ENCODE measurements at regions not wholly inside any gene's neighbourhood (a gene's known extent, or its start where the extent isn't known, plus 50 kb on each side); places are given as distances from the start of the nearest gene placed in this dataset.

DNA sequence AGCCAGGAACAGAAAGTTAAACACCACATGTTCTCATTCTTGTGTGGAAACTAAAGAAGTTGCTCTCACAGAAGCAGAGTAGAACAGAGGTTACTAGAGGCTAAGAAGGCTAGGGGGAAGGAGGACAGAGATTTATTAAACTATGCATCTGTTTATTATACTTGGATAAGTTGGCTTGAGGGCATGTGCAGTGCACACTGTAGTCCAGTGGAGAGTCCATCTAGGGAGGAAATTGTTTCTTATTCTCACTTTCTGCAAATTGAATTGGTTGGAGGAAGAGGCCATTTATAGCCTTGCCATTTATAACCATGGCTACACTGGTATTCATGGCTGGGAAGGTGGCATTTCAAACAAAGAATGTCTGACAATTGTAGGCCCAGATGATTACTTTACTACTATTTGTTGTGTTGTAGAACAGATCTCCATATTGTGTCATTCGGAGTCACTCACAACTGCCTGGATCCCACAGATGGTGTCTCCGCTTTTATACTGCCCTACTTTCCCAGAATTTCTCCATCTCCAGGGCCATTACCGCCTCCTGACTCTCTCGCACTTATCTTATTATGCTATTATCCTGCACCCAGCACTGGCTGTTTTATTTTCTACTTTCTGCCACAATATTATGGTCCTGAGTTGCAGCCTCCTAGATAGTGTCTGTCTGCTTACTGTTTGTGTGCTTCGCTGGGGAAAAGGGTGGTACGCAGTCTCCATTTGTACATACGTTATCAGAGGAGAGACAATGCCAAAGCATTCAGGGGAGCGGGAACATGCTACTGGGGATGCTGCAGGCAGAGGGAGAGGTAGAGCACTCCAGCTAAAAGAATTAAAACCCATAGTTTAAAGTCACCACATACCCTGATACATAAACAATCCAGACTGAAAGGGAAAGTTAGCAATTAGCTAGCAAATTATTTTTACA lies 169.3 kb upstream of the BLID start:
- H3K27me3 Mint-ChIP-seq, result no peaks in the 10 kb centered on the region

DNA sequence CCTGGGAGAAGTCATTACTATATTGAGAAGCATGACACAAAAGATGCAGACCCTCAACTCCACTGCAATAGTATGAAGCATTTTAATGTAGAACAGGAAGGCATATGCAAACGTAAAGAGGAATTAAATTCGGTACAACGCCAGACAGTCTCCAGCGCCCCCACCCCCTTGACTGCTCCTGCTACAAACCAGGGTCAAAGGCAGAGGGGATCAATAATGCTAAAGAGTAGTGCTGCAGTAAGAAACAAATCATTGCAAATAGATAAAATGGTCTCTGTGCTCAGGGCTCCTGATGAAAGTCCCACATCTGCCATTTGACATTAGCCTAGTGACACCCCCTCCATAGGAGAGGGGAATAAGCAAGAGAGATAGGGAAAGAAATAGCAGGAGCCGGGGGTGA lies 164.9 kb upstream of the BLID start:
- Mint-ChIP-seq H3K36me3 (ENCODE audit: low read depth) (no peaks in the 10 kb centered on the region), H3K4me3 (no peak overlapping the region), H3K9me3 (no peaks in the 10 kb centered on the region), H3K27ac (no peak overlapping the region), H3K27me3 (no peaks in the 10 kb centered on the region), H3K4me1 (no peaks in the 10 kb centered on the region)
- no peak for DNase-seq
- POLR2A ChIA-PET, result no interaction called here
- CTCF ChIA-PET, result no interaction called here

More for the DNA sequence above, 169.3 kb upstream of the BLID start:
- CTCF ChIA-PET, result no interaction called here
- no peak for DNase-seq
- H3K4me1 Mint-ChIP-seq, result no peaks in the 10 kb centered on the region
- POLR2A ChIA-PET, result no interaction called here
- no peaks in the 10 kb centered on the region for H3K9me3 Mint-ChIP-seq
- no peak overlapping the region for H3K27ac Mint-ChIP-seq
- H3K36me3 Mint-ChIP-seq (ENCODE audit: low read depth), result no peaks in the 10 kb centered on the region
- H3K4me3 Mint-ChIP-seq, result no peak overlapping the region

DNA sequence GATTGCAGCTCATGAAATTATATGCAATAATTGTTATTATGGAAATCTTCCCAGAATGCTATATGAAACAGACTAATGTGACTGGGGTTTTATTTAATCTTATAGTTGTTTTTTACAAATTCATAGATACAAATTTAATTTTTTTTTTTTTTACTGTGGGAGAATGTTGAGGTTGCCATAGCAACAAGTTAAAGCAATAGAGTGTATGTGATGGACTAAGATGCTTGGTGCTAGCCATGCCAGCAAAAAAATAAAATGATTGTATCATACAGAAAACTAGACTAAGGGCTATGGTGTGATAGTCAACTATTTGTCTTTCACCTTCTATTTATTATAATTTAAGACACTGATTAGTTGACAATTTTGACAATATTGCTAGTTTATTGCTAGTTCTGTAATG lies 163.2 kb upstream of the BLID start:
- POLR2A ChIA-PET, result no interaction called here
- CTCF ChIA-PET, result no interaction called here
- H3K27ac Mint-ChIP-seq, result no peak overlapping the region
- no peaks in the 10 kb centered on the region for H3K27me3 Mint-ChIP-seq
- no peak for DNase-seq
- H3K4me3 Mint-ChIP-seq, result no peak overlapping the region
- H3K9me3 Mint-ChIP-seq, result no peaks in the 10 kb centered on the region
- H3K4me1 Mint-ChIP-seq, result no peaks in the 10 kb centered on the region
- no peaks in the 10 kb centered on the region for H3K36me3 Mint-ChIP-seq (ENCODE audit: low read depth)

DNA sequence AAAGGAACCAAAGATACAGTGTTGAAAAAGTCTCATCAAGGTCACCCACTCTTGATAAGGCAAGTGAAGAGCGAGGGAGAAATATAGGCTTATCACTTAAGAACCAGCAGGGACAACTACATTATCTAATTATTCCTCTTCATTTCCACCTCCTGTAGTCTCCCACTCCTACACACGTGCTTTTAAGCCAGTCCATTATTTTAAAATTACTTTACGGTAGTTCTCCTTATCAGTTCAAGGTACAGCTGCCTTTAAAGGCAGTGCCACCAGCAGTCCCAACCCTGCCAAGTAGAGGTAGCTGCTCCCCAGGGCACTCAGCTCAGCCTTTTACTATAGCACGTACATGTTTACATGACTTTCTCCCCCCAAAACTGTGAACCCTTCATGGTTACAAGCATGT lies 161.5 kb upstream of the BLID start:
- ChIA-PET CTCF (no interaction called here), POLR2A (no interaction called here)
- no peak overlapping the region for H3K27ac Mint-ChIP-seq
- no peak for DNase-seq
- H3K27me3 Mint-ChIP-seq, result no peaks in the 10 kb centered on the region
- H3K36me3 Mint-ChIP-seq (ENCODE audit: low read depth), result no peaks in the 10 kb centered on the region
- H3K4me3 Mint-ChIP-seq, result no peak overlapping the region
- H3K4me1 Mint-ChIP-seq, result no peaks in the 10 kb centered on the region
- H3K9me3 Mint-ChIP-seq, result no peaks in the 10 kb centered on the region

DNA sequence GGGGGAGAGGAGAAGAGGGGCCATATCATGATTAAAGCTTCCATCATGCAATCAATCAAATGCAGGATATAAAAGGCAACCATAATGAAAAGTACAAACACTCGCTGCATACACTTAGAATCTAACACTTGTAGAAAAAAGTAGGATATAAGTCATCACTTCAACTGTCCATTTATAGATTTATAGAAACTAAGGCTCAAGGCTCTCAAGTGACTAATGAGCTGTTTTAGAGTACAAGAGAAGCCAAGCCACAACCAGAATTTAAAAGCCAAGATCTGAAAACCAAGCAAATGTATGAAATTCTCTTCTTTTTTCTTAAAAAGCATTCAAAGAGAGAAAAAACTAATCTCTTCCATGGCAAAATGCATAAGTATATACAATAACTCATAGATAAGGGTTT lies 160.2 kb upstream of the BLID start:
- Mint-ChIP-seq H3K36me3 (ENCODE audit: low read depth) (no peaks in the 10 kb centered on the region), H3K27me3 (no peaks in the 10 kb centered on the region), H3K4me3 (no peak overlapping the region), H3K9me3 (no peaks in the 10 kb centered on the region), H3K27ac (no peak overlapping the region), H3K4me1 (no peaks in the 10 kb centered on the region)
- no peak for DNase-seq
- ChIA-PET CTCF (no interaction called here), POLR2A (no interaction called here)

DNA sequence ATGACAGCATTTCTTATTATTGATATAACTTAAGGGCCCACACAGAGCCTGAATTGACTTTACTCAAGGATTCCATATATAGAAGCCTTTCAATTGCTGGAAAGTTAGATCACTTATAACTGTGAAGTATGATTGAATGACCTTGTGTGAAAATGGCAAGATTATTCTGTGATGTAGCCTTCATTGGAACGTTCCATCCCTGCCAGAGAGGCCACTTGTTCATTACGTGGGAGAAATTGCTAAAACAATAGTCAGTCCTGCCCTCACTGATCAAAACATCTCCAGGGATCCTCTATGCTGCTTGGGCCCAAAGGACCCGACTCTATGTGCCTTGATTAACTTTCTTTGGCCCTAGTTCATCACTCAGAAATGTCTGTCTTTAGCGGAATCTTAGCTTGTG lies 159.5 kb upstream of the BLID start:
- Mint-ChIP-seq H3K36me3 (ENCODE audit: low read depth) (no peaks in the 10 kb centered on the region), H3K4me1 (no peaks in the 10 kb centered on the region), H3K27me3 (no peaks in the 10 kb centered on the region), H3K4me3 (no peak overlapping the region), H3K27ac (no peak overlapping the region), H3K9me3 (no peaks in the 10 kb centered on the region)
- ChIA-PET CTCF (no interaction called here), POLR2A (no interaction called here)
- no peak for DNase-seq

DNA sequence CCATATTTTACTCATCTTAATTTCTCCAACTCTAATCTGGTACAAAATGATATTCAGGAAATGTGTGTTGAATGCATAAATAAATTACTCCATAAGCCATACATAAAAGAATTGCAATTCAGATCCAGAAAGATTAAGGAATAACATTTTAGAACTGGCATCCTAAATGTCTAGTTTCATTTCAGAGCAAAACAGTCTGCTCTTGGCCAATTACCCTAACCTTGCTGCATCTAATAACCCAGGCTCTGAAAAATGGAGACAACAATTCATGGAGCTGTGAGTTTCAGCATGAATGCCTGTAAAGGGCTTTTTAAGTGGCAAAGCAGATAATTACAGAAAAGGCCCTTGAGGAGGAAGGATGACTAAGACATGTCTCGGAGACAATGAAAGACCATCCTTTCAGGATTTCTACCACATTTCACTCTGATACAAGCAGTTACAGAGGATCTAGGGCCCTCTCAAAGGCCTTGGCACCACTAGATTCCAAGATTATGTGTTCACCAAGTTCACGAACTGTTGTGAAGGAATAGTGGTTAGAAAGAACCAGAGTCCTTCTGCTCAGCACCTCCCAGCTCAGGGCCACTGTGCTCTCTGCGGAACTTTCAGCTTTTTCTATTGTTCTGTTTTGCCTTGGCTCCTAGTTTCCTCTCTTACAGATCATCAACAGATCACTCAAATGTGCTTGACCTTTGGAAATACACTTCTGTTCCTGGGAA lies 157.6 kb upstream of the BLID start:
- Mint-ChIP-seq H3K4me3 (no peak overlapping the region), H3K4me1 (no peaks in the 10 kb centered on the region), H3K27me3 (no peaks in the 10 kb centered on the region), H3K36me3 (ENCODE audit: low read depth) (no peaks in the 10 kb centered on the region), H3K27ac (no peak overlapping the region), H3K9me3 (no peaks in the 10 kb centered on the region)
- CTCF ChIA-PET, result no interaction called here
- POLR2A ChIA-PET, result no interaction called here
- no peak for DNase-seq

DNA sequence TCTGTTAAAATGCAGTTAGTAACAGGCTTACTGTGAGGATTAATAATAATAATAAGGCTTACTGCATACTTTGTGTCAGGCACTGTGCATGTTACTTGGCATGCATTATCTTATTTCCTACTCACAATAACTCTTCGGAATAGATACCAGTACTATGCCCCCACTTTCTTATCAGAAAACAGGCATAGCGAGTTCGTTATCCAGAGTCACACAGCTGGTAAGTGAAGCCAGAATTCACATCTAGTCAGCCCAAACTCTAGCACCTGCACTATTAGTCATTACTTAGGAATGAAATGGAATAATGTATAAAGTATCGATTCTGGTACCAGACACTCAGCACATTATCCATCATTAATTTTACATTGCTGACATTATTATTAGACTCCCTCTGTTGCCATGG lies 155.7 kb upstream of the BLID start:
- no peak for DNase-seq
- Mint-ChIP-seq H3K9me3 (no peaks in the 10 kb centered on the region), H3K4me3 (no peak overlapping the region), H3K36me3 (ENCODE audit: low read depth) (no peaks in the 10 kb centered on the region), H3K27ac (no peak overlapping the region), H3K4me1 (no peaks in the 10 kb centered on the region), H3K27me3 (no peaks in the 10 kb centered on the region)
- CTCF ChIA-PET, result no interaction called here
- POLR2A ChIA-PET, result no interaction called here

DNA sequence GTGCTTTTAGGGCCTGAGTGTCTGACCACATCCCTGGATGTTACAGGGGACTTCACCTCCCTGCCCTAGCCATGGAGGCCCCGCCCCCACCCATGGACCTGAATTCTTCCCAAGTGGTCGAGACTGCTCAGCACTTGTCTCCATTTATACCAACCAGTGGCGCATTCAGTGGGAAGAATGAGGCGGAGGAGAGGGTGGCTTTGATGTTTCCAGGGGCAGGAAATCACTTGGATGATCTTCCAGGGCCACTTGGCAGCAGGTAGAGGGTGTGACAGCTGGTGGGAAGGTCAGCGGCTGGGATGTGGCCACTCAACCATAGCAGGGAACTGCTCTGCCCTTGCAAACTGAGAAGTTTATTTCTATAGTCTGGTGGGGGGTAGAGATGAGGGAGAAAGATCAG lies 155.1 kb upstream of the BLID start:
- DNase-seq, result no peak
- Mint-ChIP-seq H3K4me3 (no peak overlapping the region), H3K4me1 (no peaks in the 10 kb centered on the region), H3K27ac (no peak overlapping the region), H3K9me3 (no peaks in the 10 kb centered on the region), H3K36me3 (ENCODE audit: low read depth) (no peaks in the 10 kb centered on the region), H3K27me3 (no peaks in the 10 kb centered on the region)
- ChIA-PET CTCF (no interaction called here), POLR2A (no interaction called here)

DNA sequence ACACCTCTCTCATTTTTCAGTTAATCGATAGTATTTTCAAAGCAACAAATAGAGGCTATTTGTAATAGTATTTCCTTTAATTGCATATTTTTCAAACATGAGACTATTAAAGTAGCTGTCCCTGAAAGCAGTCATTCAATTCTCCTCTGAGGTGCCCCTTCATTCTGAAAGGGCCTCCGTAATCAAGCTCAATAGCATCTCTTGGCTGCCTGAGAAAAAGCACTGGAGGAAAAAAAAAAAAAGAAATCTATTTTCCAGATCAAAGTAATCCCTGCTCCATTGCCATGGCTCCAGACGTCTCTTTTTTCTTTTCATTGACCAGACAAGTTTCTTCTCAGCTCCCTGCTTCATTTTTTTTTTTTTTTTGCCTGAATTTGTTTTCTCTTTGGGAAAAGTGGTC lies 154.5 kb upstream of the BLID start:
- Mint-ChIP-seq H3K4me3 (no peak overlapping the region), H3K27me3 (no peaks in the 10 kb centered on the region), H3K36me3 (ENCODE audit: low read depth) (no peaks in the 10 kb centered on the region), H3K4me1 (no peaks in the 10 kb centered on the region), H3K9me3 (no peaks in the 10 kb centered on the region), H3K27ac (no peak overlapping the region)
- POLR2A ChIA-PET, result no interaction called here
- CTCF ChIA-PET, result no interaction called here
- no peak for DNase-seq

DNA sequence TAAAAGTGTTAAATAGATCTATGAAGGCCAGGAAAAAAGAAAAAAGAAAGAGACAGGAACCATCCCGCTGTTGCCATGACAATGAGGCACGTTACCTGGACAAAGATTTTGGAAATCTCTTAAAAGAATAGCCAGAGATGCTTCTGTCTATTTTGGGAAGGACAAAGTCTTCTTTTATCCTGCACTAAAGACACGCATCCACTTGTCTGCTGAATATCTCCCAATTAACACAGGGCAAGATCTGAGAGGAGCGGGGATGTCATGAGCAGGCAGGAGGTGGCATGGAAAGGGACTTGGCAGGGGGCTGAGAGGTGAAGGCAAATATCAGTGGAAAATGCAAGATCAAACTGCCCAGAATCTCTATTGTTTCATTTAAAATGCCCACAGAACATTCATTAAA lies 153.8 kb upstream of the BLID start:
- Mint-ChIP-seq H3K4me3 (no peak overlapping the region), H3K9me3 (no peaks in the 10 kb centered on the region), H3K36me3 (ENCODE audit: low read depth) (no peaks in the 10 kb centered on the region), H3K27me3 (no peaks in the 10 kb centered on the region), H3K4me1 (no peaks in the 10 kb centered on the region), H3K27ac (no peak overlapping the region)
- CTCF ChIA-PET, result no interaction called here
- POLR2A ChIA-PET, result no interaction called here
- no peak for DNase-seq

DNA sequence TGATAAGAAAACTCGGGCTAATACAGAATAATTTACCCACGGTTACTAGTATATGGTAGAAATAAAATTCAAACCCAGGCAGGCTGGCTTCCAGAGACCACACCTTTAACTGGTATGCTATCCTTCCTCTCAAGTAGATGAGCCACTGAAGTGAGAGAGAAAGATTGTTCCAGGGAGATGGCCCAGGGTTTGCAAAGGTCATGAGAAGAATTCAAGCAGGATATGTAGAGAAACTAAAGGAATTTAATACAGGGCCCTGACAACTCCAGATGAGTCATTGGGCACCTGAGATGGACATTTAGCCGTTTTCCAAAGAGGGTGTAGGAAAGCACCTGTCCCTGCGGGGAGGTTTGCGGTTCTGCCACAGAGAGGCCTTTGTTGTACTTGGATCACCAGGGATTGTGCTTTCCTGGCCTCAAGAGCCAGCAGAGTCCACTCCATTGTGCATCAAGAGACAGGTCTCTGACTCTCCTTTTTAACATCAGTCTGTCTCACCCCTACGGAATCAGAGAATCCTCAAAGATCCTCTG lies 152.7 kb upstream of the BLID start:
- CTCF ChIA-PET, result no interaction called here
- H3K27ac Mint-ChIP-seq, result no peak overlapping the region
- no peaks in the 10 kb centered on the region for H3K27me3 Mint-ChIP-seq
- no peaks in the 10 kb centered on the region for H3K4me1 Mint-ChIP-seq
- POLR2A ChIA-PET, result no interaction called here
- no peak overlapping the region for H3K4me3 Mint-ChIP-seq
- no peaks in the 10 kb centered on the region for H3K36me3 Mint-ChIP-seq (ENCODE audit: low read depth)
- no peak for DNase-seq
- no peaks in the 10 kb centered on the region for H3K9me3 Mint-ChIP-seq

DNA sequence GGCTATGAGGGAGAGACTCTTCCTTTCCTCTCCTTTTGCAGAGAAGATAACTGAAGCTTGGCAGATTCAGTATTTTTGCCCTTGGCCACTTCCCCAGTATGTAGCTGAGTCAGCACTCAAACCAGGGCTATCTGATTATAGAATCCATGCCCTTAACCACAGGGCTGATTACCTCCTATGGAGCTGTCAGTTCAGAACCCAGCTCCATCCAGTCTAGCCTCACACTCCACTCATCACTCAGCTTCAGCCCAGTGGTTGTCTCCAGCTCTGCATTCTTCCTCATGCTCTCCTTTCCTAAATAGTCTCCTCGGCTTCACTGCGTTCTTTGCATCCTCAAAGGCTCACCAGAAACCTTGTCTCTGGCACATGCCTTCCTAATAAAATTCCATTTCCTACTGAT lies 151.6 kb upstream of the BLID start:
- H3K36me3 Mint-ChIP-seq (ENCODE audit: low read depth), result no peaks in the 10 kb centered on the region
- H3K9me3 Mint-ChIP-seq, result no peaks in the 10 kb centered on the region
- DNase-seq, result no peak
- H3K27me3 Mint-ChIP-seq, result no peaks in the 10 kb centered on the region
- ChIA-PET CTCF (no interaction called here), POLR2A (no interaction called here)
- no peak overlapping the region for H3K4me3 Mint-ChIP-seq
- no peaks in the 10 kb centered on the region for H3K4me1 Mint-ChIP-seq
- no peak overlapping the region for H3K27ac Mint-ChIP-seq

DNA sequence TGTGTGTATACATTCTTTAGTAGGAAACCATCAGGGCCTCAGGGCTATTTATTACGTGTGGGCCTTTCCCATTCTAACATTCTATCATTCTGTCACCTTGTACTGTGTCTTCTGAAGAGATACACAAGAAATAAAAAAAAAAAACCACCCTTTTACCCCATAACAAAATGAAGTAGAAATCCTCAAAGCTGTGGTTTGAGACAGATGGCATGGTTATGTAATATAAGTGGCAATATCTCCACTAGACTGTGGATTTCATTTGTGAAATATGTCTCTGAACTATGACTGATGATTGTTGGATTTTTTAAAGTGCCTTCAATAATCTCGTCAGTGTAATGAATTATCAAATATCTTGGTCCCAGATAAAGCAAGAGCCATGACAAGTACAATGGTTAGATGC lies 150.0 kb upstream of the BLID start:
- Mint-ChIP-seq H3K4me1 (no peaks in the 10 kb centered on the region), H3K36me3 (ENCODE audit: low read depth) (no peaks in the 10 kb centered on the region), H3K9me3 (no peaks in the 10 kb centered on the region), H3K4me3 (no peak overlapping the region), H3K27me3 (no peaks in the 10 kb centered on the region), H3K27ac (no peak overlapping the region)
- ChIA-PET POLR2A (no interaction called here), CTCF (no interaction called here)
- no peak for DNase-seq

Measured in activated CD4-positive, alpha-beta memory T cell treated with anti-CD3 and anti-CD28 coated beads, Interleukin-2, amount 10 ng/mL, durations not matched to agents 7 days and 5 days (primary cell).